ENCODE measurements at regions not wholly inside any gene's neighbourhood (a gene's known extent, or its start where the extent isn't known, plus 50 kb on each side); places are given as distances from the start of the nearest gene placed in this dataset.
A peak's percentile ranks its signal among the peaks of the same experiment; 100 is the strongest.

DNA sequence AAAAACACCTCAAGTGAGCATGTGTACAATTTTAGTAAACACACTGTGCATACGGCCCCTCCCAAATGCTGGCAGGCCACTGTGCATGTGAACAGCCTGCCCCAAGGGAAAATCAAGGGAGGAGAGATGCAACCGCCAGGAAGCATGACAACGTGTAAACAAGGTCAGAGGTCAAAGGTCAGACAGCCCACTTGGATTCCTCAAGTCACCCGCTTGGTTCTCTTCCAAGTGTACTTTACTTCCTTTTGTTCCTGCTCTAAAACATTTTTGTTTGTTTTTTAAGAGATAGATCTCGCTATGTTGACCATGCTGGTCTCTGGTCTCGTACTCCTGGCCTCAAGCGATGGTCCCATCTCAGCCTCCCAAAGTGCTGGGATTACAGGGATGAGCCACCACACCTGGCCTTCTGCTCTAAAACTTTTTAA, 126.7 kb upstream of the SHB start:
- no peak for TF ChIP-seq CTCF (IDR thresholded peaks at IDR 0.05)
- no peak for TF ChIP-seq POLR2A (IDR thresholded peaks at IDR 0.05)
- peak in 1 of 3 donors; percentile 37 for TF ChIP-seq POLR2AphosphoS5 (IDR thresholded peaks at IDR 0.05)

All from breast epithelium (tissue), 3 donors.